Stomach (tissue), 4 donors: ENCODE measurements at regions not wholly inside any gene's neighbourhood (a gene's known extent, or its start where the extent isn't known, plus 50 kb on each side); places are given as distances from the start of the nearest gene placed in this dataset.

Experiments used
- EP300 ChIP-seq: sonication (generic); formaldehyde crosslinking; IDR thresholded peaks from one replicate; pipeline ENCODE4 v1.6.1; 2017; ENCODE audit warnings: antibody characterized with exemption
- POLR2A ChIP-seq, 4 donors: fragments of 450-650 bp; IDR thresholded peaks; one replicate each; pipeline ENCODE4 v1.6.1; 2016; ENCODE audit warnings: antibody characterized with exemption in 4 of 4, control low read depth in 2 of 4, mild to moderate bottlenecking in 1 of 4, moderate library complexity in 1 of 4
- POLR2AphosphoS5 ChIP-seq, 3 donors: sonication (generic); formaldehyde crosslinking; IDR thresholded peaks; one replicate each; pipeline ENCODE4 v1.6.1; 2016; ENCODE audit warnings: antibody characterized with exemption in 3 of 3
- TF ChIP-seq, protein P1 (sequence below), 7 experiments: fragments of 450-650 bp in 4 of 7; fragments of 200-600 bp in 3 of 7; sonication (generic) in 3 of 7; IDR thresholded peaks; one replicate each; pipeline ENCODE4 v1.5.1; 2016 to 2019; ENCODE audit warnings: antibody characterized with exemption in 7 of 7, control low read depth in 2 of 7, mild to moderate bottlenecking in 1 of 7

DNA sequence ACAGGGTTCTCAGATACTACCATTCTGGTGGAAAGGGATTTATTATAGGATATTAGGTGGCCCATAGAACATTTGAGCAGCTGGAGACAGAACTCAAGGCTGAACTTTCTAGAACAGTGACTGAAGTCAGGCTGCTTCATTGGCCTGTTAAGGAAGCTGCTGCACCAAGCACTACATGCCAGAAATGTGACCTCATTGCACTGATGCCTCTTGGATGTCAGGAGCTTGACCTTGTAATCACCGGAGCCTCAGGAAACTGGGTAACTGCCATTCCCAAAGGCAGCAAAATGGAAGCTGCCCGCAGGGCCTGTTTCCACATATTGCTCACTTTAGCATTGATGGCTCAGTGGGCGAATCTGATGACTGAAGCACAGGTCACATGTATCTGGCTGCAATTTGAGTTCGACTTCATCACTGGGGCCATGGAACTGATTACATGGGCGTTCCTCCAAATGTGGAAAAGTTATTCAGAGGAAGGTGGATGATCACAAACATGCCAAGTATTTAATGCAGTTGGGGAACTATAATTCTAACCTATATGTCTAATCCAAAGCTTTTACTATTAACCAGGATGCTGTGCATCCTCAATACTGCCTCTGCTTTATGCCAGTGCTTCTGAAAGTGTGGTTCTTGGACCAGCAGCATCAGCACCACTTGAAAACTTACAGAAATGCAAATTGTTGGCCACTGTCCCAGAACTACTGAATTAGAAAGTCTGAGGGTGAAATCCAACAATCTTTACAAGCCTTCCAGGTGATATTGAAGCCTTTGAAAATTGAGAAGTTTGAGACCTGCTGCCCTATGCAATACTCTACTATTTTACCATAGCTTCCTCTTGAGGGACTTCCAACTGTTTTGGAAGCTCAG is 337.2 kb upstream of the NAV3 start:
- TF ChIP-seq, protein P1, sequence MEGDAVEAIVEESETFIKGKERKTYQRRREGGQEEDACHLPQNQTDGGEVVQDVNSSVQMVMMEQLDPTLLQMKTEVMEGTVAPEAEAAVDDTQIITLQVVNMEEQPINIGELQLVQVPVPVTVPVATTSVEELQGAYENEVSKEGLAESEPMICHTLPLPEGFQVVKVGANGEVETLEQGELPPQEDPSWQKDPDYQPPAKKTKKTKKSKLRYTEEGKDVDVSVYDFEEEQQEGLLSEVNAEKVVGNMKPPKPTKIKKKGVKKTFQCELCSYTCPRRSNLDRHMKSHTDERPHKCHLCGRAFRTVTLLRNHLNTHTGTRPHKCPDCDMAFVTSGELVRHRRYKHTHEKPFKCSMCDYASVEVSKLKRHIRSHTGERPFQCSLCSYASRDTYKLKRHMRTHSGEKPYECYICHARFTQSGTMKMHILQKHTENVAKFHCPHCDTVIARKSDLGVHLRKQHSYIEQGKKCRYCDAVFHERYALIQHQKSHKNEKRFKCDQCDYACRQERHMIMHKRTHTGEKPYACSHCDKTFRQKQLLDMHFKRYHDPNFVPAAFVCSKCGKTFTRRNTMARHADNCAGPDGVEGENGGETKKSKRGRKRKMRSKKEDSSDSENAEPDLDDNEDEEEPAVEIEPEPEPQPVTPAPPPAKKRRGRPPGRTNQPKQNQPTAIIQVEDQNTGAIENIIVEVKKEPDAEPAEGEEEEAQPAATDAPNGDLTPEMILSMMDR (IDR thresholded peaks at IDR 0.05): no peak
- TF ChIP-seq EP300: no peak
- no peak for TF ChIP-seq POLR2A (IDR thresholded peaks at IDR 0.05)
- no peak for TF ChIP-seq POLR2AphosphoS5 (IDR thresholded peaks at IDR 0.05)
